Endothelial cell of umbilical vein (primary cell): ENCODE measurements at regions not wholly inside any gene's neighbourhood (a gene's known extent, or its start where the extent isn't known, plus 50 kb on each side); places are given as distances from the start of the nearest gene placed in this dataset.

Source experiments
- EZH2 ChIP-seq: IDR thresholded peaks from 2 replicates; pipeline ENCODE4 v1.6.1; 2012; ENCODE audit warnings: borderline replicate concordance, low read depth, mild to moderate bottlenecking, moderate library complexity, low read length, inconsistent platforms; ENCODE audit not compliant: severe bottlenecking
- FOS ChIP-seq: IDR thresholded peaks from 2 replicates; pipeline ENCODE4 v1.6.1; 2011; ENCODE audit warnings: mild to moderate bottlenecking, low read length, moderate library complexity, borderline replicate concordance; ENCODE audit not compliant: insufficient read depth
- GATA2 ChIP-seq: IDR thresholded peaks from 2 replicates; pipeline ENCODE4 v1.7.0; 2011; ENCODE audit warnings: low read depth, mild to moderate bottlenecking, moderate library complexity, mixed read lengths, low read length; ENCODE audit not compliant: insufficient read length, insufficient read depth
- JUN ChIP-seq: IDR thresholded peaks from 2 replicates; pipeline ENCODE4 v1.6.1; 2011; ENCODE audit warnings: borderline replicate concordance, low read depth; ENCODE audit not compliant: insufficient read length, insufficient read depth
- MAX ChIP-seq: IDR thresholded peaks from 2 replicates; pipeline ENCODE4 v1.6.1; 2011; ENCODE audit not compliant: insufficient read depth, insufficient read length
- MYC ChIP-seq: IDR thresholded peaks from one replicate; pipeline ENCODE4 v1.6.1; 2011; ENCODE audit warnings: mild to moderate bottlenecking, low read depth, low read length
- POLR2A ChIP-seq: IDR thresholded peaks from 2 replicates; pipeline ENCODE4 v1.6.1; 2012; ENCODE audit warnings: low read depth, mild to moderate bottlenecking, control low read depth, low read length
- POLR2AphosphoS5 ChIP-seq: IDR thresholded peaks from 2 replicates; pipeline ENCODE4 v1.6.1; 2012; ENCODE audit warnings: low read depth, mild to moderate bottlenecking, control low read depth, low read length, moderate library complexity; ENCODE audit not compliant: insufficient read depth
- TF ChIP-seq, protein P1 (sequence below), 2 donors: IDR thresholded peaks; 1 replicate in 1 of 2; 2 replicates in 1 of 2; pipeline ENCODE4 v1.5.1; 2011; ENCODE audit warnings: low read length in 2 of 2, mild to moderate bottlenecking in 2 of 2, moderate library complexity in 2 of 2, control low read depth in 1 of 2, inconsistent platforms in 1 of 2, low read depth in 1 of 2; ENCODE audit not compliant: insufficient read depth in 1 of 2; ENCODE audit errors: extremely low read depth in 1 of 2

DNA sequence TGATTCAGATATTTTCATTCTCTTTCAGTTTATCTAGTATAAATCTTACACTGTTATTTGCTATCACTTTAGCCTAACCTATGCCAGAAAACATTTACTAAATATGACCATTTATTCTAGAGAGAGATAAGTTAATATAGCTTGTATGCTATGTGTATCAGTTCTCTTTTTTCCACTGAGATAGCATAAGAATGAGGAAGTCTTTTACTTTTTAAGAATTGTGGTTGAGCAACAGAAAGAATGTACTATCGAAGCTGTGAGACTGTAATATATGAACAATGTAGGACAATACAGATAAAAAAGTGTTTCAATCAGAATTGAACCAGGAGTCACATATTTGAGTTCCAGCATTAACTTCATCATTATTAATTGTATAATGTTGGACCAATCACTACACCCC is 479.9 kb upstream of the PLXNA2 start:
- TF ChIP-seq, protein P1, sequence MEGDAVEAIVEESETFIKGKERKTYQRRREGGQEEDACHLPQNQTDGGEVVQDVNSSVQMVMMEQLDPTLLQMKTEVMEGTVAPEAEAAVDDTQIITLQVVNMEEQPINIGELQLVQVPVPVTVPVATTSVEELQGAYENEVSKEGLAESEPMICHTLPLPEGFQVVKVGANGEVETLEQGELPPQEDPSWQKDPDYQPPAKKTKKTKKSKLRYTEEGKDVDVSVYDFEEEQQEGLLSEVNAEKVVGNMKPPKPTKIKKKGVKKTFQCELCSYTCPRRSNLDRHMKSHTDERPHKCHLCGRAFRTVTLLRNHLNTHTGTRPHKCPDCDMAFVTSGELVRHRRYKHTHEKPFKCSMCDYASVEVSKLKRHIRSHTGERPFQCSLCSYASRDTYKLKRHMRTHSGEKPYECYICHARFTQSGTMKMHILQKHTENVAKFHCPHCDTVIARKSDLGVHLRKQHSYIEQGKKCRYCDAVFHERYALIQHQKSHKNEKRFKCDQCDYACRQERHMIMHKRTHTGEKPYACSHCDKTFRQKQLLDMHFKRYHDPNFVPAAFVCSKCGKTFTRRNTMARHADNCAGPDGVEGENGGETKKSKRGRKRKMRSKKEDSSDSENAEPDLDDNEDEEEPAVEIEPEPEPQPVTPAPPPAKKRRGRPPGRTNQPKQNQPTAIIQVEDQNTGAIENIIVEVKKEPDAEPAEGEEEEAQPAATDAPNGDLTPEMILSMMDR (IDR thresholded peaks at IDR 0.05; ENCODE audit: extremely low read depth in 1 of 2, insufficient read depth in 1 of 2, low read depth in 1 of 2, low read length in 2 of 2), result no peak
- TF ChIP-seq POLR2A (no peak), EZH2 (no peak), GATA2 (no peak), POLR2AphosphoS5 (no peak), MYC (no peak), FOS (no peak), MAX (no peak), JUN (no peak)
